NCI-H345 treated with DMSO at 0.1 percent for 48 hours (cell line): ENCODE measurements at regions not wholly inside any gene's neighbourhood (a gene's known extent, or its start where the extent isn't known, plus 50 kb on each side); places are given as distances from the start of the nearest gene placed in this dataset.

ENCODE experiments used
- DNase-seq: peaks from one replicate; lab custom pipeline; 2025; ENCODE audit not compliant: unreplicated experiment; lab: John Stamatoyannopoulos, UW

- DNase-seq: peak; percentile 47
Observed at GRCh38 chr14:29102996-29103395, 336.4 kb downstream of the FOXG1 start.

- no peak for DNase-seq
Observed at GRCh38 chr14:29108908-29109307, 342.3 kb downstream of the FOXG1 start.

- no peak for DNase-seq
Observed at GRCh38 chr14:29109589-29109988, 343.0 kb downstream of the FOXG1 start.

- DNase-seq: no peak
Observed at GRCh38 chr14:29111554-29111953, 345.0 kb downstream of the FOXG1 start.

- DNase-seq: no peak
Observed at GRCh38 chr14:29123017-29123416, 356.4 kb downstream of the FOXG1 start.

GRCh38 chr14:29126361-29126760 lies 359.8 kb downstream of the FOXG1 start:
- no peak for DNase-seq

- no peak for DNase-seq
Observed at GRCh38 chr14:29126865-29127264, 360.3 kb downstream of the FOXG1 start.

- DNase-seq: no peak
Observed at GRCh38 chr14:29140016-29140415, 373.4 kb downstream of the FOXG1 start.

GRCh38 chr14:29144621-29145020 lies 378.0 kb downstream of the FOXG1 start:
- no peak for DNase-seq

GRCh38 chr14:29148221-29148620 lies 381.6 kb downstream of the FOXG1 start:
- no peak for DNase-seq

- DNase-seq: no peak
Observed at GRCh38 chr14:29149798-29150197, 383.2 kb downstream of the FOXG1 start.

- DNase-seq: no peak
Observed at GRCh38 chr14:29150659-29151058, 384.1 kb downstream of the FOXG1 start.

GRCh38 chr14:29156096-29156495 lies 389.5 kb downstream of the FOXG1 start:
- no peak for DNase-seq

- DNase-seq: no peak
Observed at GRCh38 chr14:29161593-29161992, 395.0 kb downstream of the FOXG1 start.

GRCh38 chr14:29163109-29163508 lies 396.5 kb downstream of the FOXG1 start:
- DNase-seq: no peak

- no peak for DNase-seq
Observed at GRCh38 chr14:29165431-29165830, 398.8 kb downstream of the FOXG1 start.

GRCh38 chr14:29166507-29166906 lies 399.9 kb downstream of the FOXG1 start:
- no peak for DNase-seq

- no peak for DNase-seq
Observed at GRCh38 chr14:29168149-29168548, 401.6 kb downstream of the FOXG1 start.

- no peak for DNase-seq
Observed at GRCh38 chr14:29169408-29169807, 402.8 kb downstream of the FOXG1 start.

- DNase-seq: no peak
Observed at GRCh38 chr14:29175706-29176105, 409.1 kb downstream of the FOXG1 start.

- no peak for DNase-seq
Observed at GRCh38 chr14:29176876-29177275, 410.3 kb downstream of the FOXG1 start.

- DNase-seq: no peak
Observed at GRCh38 chr14:29178971-29179370, 412.4 kb downstream of the FOXG1 start.

GRCh38 chr14:29191092-29191491 lies 424.5 kb downstream of the FOXG1 start:
- no peak for DNase-seq

GRCh38 chr14:29197557-29197956 lies 431.0 kb downstream of the FOXG1 start:
- no peak for DNase-seq
